DND-41 (cell line): ENCODE measurements at regions not wholly inside any gene's neighbourhood (a gene's known extent, or its start where the extent isn't known, plus 50 kb on each side); places are given as distances from the start of the nearest gene placed in this dataset.

ENCODE experiments used
- CTCF ChIP-seq: IDR thresholded peaks from 2 replicates; pipeline ENCODE4 v1.5.1; 2012; ENCODE audit warnings: borderline replicate concordance, low read length, moderate library complexity, mild to moderate bottlenecking; ENCODE audit not compliant: poor library complexity, severe bottlenecking; ENCODE audit errors: extremely low read depth
- EZH2 ChIP-seq: IDR thresholded peaks from 3 replicates; pipeline ENCODE4 v1.6.1; 2012; ENCODE audit warnings: borderline replicate concordance, low read depth, mild to moderate bottlenecking, moderate library complexity, low read length, inconsistent platforms; ENCODE audit not compliant: severe bottlenecking

- no peak for TF ChIP-seq CTCF
- TF ChIP-seq EZH2 = no peak
Measured at GRCh38 chr4:146061610-146062334, 113.7 kb upstream of the LSM6 start.
